ENCODE measurements at regions not wholly inside any gene's neighbourhood (a gene's known extent, or its start where the extent isn't known, plus 50 kb on each side); places are given as distances from the start of the nearest gene placed in this dataset.

- intact Hi-C loops (cut with DNase I), result no loop called here
- no peaks in the 10 kb centered on the region for H3K27me3 ChIP-seq
- no peaks in the 10 kb centered on the region for H3K9me3 ChIP-seq
- no peaks in the 10 kb centered on the region for H3K4me1 ChIP-seq
- no peak for DNase-seq (ENCODE audit: extremely low spot score)
- no peak overlapping the region for H3K27ac ChIP-seq (replicated peaks in 1 of 4)
- 67% methylated on average over 4 of the region's 4 CpGs for WGBS
- no peak overlapping the region for H3K4me3 ChIP-seq
- no peak for TF ChIP-seq POLR2AphosphoS5 (IDR thresholded peaks at IDR 0.05)
- no peak for TF ChIP-seq POLR2A (IDR thresholded peaks at IDR 0.05; ENCODE audit: low read depth)
- TF ChIP-seq CTCF (IDR thresholded peaks at IDR 0.05), result no peak
- no peak for TF ChIP-seq EP300 (IDR thresholded peaks at IDR 0.05)
- H3K36me3 ChIP-seq, result no peaks in the 10 kb centered on the region
Measured at GRCh38 chr18:27235218-27235870, 50.2 kb upstream of the CHST9 start.

All from esophagus muscularis mucosa (tissue), 4 donors.